Keratinocyte (primary cell): ENCODE measurements at regions not wholly inside any gene's neighbourhood (a gene's known extent, or its start where the extent isn't known, plus 50 kb on each side); places are given as distances from the start of the nearest gene placed in this dataset.

ENCODE experiments used
- DNase-seq: peaks from one replicate; pipeline ENCODE4 v3.0.0-alpha.2; 2011; ENCODE audit warnings: low read depth, missing footprints, low spot score
- FAIRE-seq: peaks from 2 replicates; lab custom pipeline; 2011; peaks lifted over from hg19 to GRCh38; lab: Jason Lieb, UNC
- H2AFZ ChIP-seq: 2 replicates; pipeline ENCODE4 v1.6.0; 2012; ENCODE audit warnings: low read length, control low read depth, inconsistent platforms; ENCODE audit not compliant: control insufficient read depth
- H3K27ac ChIP-seq: 2 replicates; pipeline ENCODE4 v1.5.1; 2011; ENCODE audit warnings: low read length; ENCODE audit not compliant: control insufficient read depth, insufficient read depth
- H3K27me3 ChIP-seq: 3 replicates; pipeline ENCODE4 v1.6.0; 2011; ENCODE audit warnings: low read length; ENCODE audit not compliant: control insufficient read depth, insufficient read depth; ENCODE audit errors: extremely low read depth
- H3K36me3 ChIP-seq, 2 experiments: 2 replicates in 1 of 2; 3 replicates in 1 of 2; pipeline ENCODE4 v1.5.1; 2011; ENCODE audit warnings: low read length in 2 of 2, mild to moderate bottlenecking in 1 of 2; ENCODE audit not compliant: control insufficient read depth in 2 of 2, insufficient read depth in 2 of 2; ENCODE audit errors: extremely low read depth in 1 of 2
- H3K4me1 ChIP-seq: 3 replicates; pipeline ENCODE4 v1.5.1; 2011; ENCODE audit warnings: low read length; ENCODE audit not compliant: control insufficient read depth, insufficient read depth; ENCODE audit errors: extremely low read depth
- H3K4me2 ChIP-seq: 3 replicates; pipeline ENCODE4 v1.6.0; 2011; ENCODE audit warnings: low read depth, low read length; ENCODE audit not compliant: control insufficient read depth, insufficient read depth; ENCODE audit errors: extremely low read depth
- H3K4me3 ChIP-seq, 3 experiments: fragments of 200-600 bp in 1 of 3; sonication (generic) in 1 of 3; 2 replicates in 2 of 3; 3 replicates in 1 of 3; pipeline ENCODE4 v1.5.1; 2011 to 2016; ENCODE audit warnings: low read length in 3 of 3, mild to moderate bottlenecking in 3 of 3, control low read depth in 2 of 3, inconsistent platforms in 1 of 3, low read depth in 1 of 3, mixed read lengths in 1 of 3, mixed run types in 1 of 3, moderate library complexity in 1 of 3; ENCODE audit not compliant: control insufficient read depth in 2 of 3, insufficient read depth in 2 of 3; ENCODE audit errors: extremely low read depth in 1 of 3
- H3K79me2 ChIP-seq: 2 replicates; pipeline ENCODE4 v1.6.0; 2012; ENCODE audit warnings: low read length; ENCODE audit not compliant: control insufficient read depth, insufficient read depth
- H3K9ac ChIP-seq: 3 replicates; pipeline ENCODE4 v1.6.0; 2011; ENCODE audit warnings: low read length; ENCODE audit not compliant: control insufficient read depth, insufficient read depth; ENCODE audit errors: extremely low read depth
- H3K9me1 ChIP-seq: 3 replicates; pipeline ENCODE4 v1.6.0; 2011; ENCODE audit warnings: low read length; ENCODE audit not compliant: control insufficient read depth, insufficient read depth; ENCODE audit errors: extremely low read depth
- H3K9me3 ChIP-seq: 2 replicates; pipeline ENCODE4 v1.5.1; 2012; ENCODE audit warnings: low read depth, low read length; ENCODE audit not compliant: control insufficient read depth
- H4K20me1 ChIP-seq: 3 replicates; pipeline ENCODE4 v1.6.0; 2011; ENCODE audit warnings: low read length; ENCODE audit not compliant: control insufficient read depth, insufficient read depth; ENCODE audit errors: extremely low read depth
- EZH2 ChIP-seq: IDR thresholded peaks from one replicate; pipeline ENCODE4 v1.6.1; 2012; ENCODE audit warnings: inconsistent platforms, mild to moderate bottlenecking, low read length, moderate library complexity
- dilution Hi-C: fragments of 300-500 bp; cut with MboI; formaldehyde crosslinking; loops from one replicate; pipeline ENCODE4 v1.7.0; 2020; ENCODE audit warnings: low sequenced_read_pairs; ENCODE audit not compliant: extremely low pct_ligation_motif_present
- TF ChIP-seq, protein P1 (sequence below), 3 experiments: IDR thresholded peaks in 1 of 3; conservative IDR thresholded peaks in 1 of 3; optimal IDR thresholded peaks in 1 of 3; 2 replicates in 2 of 3; 3 replicates in 1 of 3; pipeline versions ENCODE3 to v1.5.1; 2011; ENCODE audit warnings: low read length in 3 of 3, mild to moderate bottlenecking in 3 of 3, moderate library complexity in 2 of 3, control low read depth in 1 of 3, inconsistent platforms in 1 of 3; ENCODE audit not compliant: insufficient read depth in 2 of 3; ENCODE audit errors: extremely low read depth in 1 of 3

DNA sequence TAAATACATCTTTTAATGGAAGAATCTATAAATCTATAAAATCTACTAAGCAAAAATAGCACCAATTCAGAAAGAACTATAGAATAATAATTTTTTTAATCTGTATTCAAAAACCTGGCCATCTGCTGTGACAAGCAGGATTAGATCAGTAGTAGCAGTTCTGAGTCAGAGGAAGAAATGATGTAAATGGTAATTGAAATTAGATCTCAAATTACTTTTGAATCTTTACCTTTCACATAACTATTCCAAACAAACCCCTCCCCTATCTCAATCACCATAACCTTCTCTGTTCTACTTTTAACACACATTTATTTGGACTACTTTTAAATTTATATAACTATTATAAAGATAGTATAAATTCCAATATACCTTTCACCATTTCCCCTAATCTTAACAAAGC lies 727.8 kb upstream of the FAM174A start:
- dilution Hi-C loops: no loop called here
- Histone ChIP-seq H3K9me3 (no peaks in the 10 kb centered on the region), H3K27me3 (no peaks in the 10 kb centered on the region), H3K79me2 (no peaks in the 10 kb centered on the region), H4K20me1 (no peaks in the 10 kb centered on the region), H3K9me1 (no peaks in the 10 kb centered on the region), H3K27ac (no peak overlapping the region), H3K9ac (no peak overlapping the region), H2AFZ (no peak overlapping the region), H3K4me3 (no peak overlapping the region), H3K4me1 (no peaks in the 10 kb centered on the region), H3K4me2 (no peak overlapping the region), H3K36me3 (no peaks in the 10 kb centered on the region)
- no peak for TF ChIP-seq EZH2
- TF ChIP-seq, protein P1, sequence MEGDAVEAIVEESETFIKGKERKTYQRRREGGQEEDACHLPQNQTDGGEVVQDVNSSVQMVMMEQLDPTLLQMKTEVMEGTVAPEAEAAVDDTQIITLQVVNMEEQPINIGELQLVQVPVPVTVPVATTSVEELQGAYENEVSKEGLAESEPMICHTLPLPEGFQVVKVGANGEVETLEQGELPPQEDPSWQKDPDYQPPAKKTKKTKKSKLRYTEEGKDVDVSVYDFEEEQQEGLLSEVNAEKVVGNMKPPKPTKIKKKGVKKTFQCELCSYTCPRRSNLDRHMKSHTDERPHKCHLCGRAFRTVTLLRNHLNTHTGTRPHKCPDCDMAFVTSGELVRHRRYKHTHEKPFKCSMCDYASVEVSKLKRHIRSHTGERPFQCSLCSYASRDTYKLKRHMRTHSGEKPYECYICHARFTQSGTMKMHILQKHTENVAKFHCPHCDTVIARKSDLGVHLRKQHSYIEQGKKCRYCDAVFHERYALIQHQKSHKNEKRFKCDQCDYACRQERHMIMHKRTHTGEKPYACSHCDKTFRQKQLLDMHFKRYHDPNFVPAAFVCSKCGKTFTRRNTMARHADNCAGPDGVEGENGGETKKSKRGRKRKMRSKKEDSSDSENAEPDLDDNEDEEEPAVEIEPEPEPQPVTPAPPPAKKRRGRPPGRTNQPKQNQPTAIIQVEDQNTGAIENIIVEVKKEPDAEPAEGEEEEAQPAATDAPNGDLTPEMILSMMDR (optimal IDR thresholded peaks at IDR 0.05 in 1 of 3, IDR thresholded peaks at IDR 0.05 in 1 of 3, conservative IDR thresholded peaks at IDR 0.05 in 1 of 3; ENCODE audit: extremely low read depth in 1 of 3, insufficient read depth in 2 of 3, low read length in 3 of 3): no peak
- DNase-seq: no peak
- FAIRE-seq: no peak

DNA sequence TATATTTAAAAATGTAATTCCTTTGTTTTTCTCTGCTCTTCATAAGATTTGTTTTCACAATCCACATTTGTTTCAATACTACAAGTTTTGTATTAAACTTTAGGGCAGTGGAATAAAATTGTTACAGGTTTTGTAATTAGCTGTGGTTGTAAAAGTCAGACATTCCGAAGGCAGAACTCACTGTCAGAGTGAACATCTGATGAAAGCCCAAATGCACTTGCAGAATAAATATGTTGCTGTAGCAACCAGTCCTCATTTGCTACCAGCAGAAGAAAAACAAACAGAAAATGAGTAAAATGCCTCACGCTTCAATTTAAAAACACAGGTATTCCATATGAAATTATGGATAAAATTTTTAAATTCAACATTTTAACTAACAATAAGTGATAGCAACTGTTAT lies 740.1 kb upstream of the FAM174A start:
- no peak overlapping the region for H3K4me2 ChIP-seq
- FAIRE-seq (no peak), DNase-seq (no peak)
- H3K79me2 ChIP-seq: no peaks in the 10 kb centered on the region
- no peaks in the 10 kb centered on the region for H3K27me3 ChIP-seq
- no peak for TF ChIP-seq EZH2
- TF ChIP-seq, protein P1 (optimal IDR thresholded peaks at IDR 0.05 in 1 of 3, IDR thresholded peaks at IDR 0.05 in 1 of 3, conservative IDR thresholded peaks at IDR 0.05 in 1 of 3; ENCODE audit: extremely low read depth in 1 of 3, insufficient read depth in 2 of 3, low read length in 3 of 3): no peak
- dilution Hi-C loops: no loop called here
- no peak overlapping the region for H3K4me3 ChIP-seq
- no peak overlapping the region for H3K9ac ChIP-seq
- H4K20me1 ChIP-seq: no peaks in the 10 kb centered on the region
- no peak overlapping the region for H2AFZ ChIP-seq
- H3K27ac ChIP-seq: no peak overlapping the region
- H3K9me1 ChIP-seq: no peaks in the 10 kb centered on the region
- no peaks in the 10 kb centered on the region for H3K4me1 ChIP-seq
- H3K36me3 ChIP-seq: no peaks in the 10 kb centered on the region
- H3K9me3 ChIP-seq: no peaks in the 10 kb centered on the region
